ENCODE measurements at regions not wholly inside any gene's neighbourhood (a gene's known extent, or its start where the extent isn't known, plus 50 kb on each side); places are given as distances from the start of the nearest gene placed in this dataset.
"Not testable (repeated sequence)": the region's sequence is repeated elsewhere in the genome, so short reads cannot be mapped to it uniquely, and the experiment has no call there.

DNA sequence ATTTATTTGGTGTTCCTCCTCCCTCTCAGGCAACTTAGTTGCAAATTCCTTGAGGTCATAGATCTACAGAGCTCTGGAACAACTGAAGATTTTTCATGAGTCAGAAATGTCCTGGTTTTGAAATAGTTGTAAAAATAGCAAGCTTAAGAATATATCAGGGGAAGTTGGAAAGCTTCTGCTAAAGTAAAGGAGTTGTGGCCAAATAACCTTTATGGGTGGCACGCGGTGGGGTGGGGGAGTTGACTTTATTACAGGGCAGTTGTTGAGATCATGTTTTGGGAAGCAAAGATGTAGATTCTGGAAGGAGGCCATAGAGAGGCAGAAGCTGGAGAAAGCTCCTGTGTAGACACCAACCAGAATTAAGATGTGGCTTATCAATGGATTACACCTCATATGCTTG, 326.0 kb upstream of the MTPN start:
- DNase-seq = no peak

DNA sequence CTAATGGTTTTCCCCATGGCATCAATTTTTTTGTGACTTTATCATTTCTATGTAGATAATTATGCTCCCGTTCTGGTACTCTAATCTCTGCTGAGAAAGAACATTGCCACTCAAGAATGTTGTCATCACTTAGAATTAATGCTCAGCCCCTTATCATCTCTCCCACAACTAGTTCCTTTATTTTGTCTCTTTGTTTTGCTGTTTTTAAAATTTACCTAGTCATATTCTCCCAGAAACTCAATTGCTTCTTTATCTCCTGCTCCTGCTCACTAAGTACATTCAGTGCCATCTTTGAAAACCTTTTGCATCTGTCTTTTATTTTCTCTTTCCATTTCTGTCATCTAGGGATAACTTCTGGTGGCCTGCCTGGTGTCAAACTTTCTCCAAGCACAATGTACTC, 324.9 kb upstream of the MTPN start:
- DNase-seq = no peak

DNA sequence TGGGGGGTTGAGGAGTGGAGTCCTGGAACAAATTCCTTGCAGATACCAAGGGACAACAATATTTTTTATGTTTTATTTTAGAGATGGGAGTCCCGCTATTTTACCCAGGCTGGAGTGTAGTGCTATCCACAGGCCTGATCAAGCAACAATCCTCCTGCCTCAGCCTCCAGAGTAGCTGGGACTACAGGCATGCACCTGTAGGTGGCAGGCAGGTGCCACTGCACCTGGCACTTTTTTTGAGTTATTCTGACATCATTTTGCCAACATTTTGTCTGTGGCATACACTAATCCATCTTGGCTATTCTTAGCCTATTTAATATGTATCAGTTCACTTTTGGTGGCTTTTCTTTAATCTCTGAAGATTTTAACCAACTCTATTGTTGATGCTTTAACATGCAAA, 317.8 kb upstream of the MTPN start:
- no peak for DNase-seq

DNA sequence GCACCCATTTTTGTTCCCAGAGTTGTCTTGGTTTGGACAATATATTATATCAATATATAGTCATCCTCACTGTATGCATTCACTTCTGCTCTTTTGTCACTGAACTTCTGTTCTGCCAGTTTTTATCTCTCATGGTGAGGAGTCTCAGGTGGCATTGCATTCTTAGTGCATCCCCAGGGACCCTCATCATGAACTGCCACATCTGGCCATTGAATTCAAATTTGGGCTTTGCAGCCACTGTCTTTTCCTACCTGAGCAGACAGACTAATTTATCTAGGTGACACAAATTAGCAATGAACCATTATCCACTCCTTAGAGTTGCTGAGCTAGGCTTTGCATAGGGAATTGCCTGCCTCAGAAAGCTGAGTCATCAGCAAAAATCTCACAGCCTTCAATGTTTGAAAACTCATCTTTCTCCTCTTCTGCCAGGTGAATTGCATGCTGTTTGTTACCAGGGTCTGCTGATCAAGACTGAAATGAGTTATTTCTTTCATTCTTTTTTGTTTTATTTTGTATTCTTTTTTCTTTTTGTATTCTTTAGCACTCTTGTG, 316.8 kb upstream of the MTPN start:
- no peak for DNase-seq

DNA sequence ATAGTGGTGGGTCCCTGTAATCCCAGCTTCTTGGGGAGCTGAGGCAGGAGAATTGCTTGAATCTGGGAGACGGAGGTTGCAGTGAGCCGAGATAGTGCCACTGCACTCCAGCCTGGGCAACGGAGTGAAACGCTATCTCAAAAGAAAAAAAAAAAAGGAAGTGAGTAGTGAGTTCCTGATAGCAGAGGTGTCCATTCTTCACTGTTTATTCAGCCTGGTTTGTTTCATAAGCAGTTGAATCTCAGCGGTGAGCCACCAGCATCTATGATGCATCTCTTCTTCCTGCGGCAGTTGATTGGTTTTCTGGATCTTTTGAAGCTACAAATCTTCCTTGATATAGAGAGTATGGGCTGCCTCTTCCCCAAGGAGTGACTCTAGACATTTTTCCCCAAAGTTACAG, 316.1 kb upstream of the MTPN start:
- no peak for DNase-seq

GRCh38 chr7:136292365-136292764, 315.2 kb upstream of the MTPN start:
- DNase-seq = no peak

GRCh38 chr7:136290351-136290750, 313.2 kb upstream of the MTPN start:
- no peak for DNase-seq

DNA sequence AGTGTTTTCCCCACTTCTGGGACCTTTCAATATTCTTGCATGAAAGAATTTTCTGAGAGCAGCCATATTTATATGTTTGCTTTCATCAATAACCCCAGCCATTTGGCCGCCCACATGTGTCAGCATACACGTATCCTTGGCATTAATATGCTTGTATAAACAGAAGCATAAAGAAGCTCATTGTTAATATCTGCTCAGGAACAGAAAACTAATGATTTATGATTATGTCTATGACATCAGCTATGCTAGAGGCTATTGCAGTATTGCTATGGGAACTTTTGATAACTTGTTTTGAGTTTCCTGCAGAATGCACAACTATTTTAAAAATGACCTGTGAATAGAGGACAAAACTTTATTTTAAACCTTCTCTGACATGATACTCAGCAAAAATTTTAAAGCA, 300.9 kb upstream of the MTPN start:
- no peak for DNase-seq

DNA sequence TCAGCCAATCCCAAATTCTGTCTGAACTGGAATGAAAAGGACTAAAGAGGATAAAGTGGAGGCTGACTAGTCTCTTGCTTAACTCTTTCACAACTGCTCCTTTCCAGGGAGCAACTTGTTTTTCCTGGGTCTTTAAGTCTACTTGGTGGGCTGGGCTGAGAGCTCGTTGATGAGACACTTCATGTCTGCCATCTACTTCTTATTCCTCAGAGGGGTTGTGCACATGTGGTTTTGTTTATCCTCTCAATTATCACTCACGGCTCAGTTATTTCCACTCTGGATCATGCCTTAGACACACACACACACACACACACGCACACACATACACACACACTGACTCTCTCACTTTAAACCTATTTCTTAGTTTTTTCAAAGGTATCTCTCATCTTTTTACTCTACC, 298.6 kb upstream of the MTPN start:
- DNase-seq = no peak

- DNase-seq = no peak
These were observed 297.6 kb upstream of the MTPN start for GRCh38 chr7:136274636-136275345.

- no peak for DNase-seq
These were observed 295.8 kb upstream of the MTPN start for GRCh38 chr7:136272934-136273333.

GRCh38 chr7:136267822-136268221, 290.7 kb upstream of the MTPN start:
- no peak for DNase-seq

DNA sequence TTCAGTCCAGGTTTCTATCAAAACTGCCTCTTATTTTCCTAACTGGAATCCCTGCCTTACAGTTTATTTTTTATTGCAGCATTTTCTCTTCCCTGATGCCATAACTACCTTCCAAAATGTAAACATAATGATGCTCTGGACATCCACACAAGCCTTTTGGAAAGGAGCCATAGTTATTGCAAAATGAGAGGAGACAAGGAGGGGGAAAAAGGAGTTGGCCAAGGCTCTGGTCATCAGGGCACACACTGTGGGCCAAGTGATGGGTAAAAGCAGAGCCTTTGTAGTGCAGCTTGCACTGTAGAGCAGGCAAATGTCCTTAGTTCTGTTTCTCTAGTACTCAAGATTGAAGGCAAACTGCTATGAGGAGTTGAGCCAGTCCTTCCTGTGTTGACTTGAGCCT, 289.3 kb upstream of the MTPN start:
- no peak for DNase-seq

GRCh38 chr7:136264304-136264703, 287.1 kb upstream of the MTPN start:
- DNase-seq = not testable (repeated sequence)

DNA sequence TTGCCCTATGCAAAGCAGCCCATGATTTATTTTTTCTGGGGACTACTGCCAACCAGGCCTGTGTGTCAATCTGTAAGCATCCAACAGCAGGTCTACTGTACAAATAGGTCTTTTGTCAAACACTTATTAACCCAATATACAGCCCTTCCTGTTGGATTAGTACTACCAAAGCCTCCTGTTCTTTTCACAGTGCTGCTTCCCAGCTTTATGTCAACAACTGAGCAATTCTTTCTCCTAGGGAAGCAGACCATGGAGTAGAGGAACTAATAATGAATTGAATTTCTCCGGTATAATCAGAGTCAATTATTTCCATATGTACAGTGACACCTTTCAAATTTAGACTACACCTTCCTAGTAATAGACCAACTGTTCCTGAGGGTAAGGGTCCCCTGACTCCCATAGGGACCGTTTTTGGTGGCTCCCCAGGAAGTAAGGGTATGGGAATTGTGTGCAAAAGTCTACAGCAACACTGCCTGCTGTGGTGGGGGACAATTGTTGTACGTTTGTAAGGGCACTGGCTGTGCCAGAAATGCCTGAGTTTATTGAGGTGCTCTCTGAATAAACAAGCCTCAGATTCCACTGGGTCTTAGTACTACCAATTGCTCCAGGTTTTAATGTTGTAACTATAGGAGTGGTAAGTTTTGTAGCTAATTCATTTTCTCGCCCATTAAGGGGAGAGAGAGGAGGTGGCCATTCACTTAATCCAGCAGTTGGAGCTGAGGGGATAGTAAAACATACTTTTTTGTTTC, 286.1 kb upstream of the MTPN start:
- not testable (repeated sequence) for DNase-seq

DNA sequence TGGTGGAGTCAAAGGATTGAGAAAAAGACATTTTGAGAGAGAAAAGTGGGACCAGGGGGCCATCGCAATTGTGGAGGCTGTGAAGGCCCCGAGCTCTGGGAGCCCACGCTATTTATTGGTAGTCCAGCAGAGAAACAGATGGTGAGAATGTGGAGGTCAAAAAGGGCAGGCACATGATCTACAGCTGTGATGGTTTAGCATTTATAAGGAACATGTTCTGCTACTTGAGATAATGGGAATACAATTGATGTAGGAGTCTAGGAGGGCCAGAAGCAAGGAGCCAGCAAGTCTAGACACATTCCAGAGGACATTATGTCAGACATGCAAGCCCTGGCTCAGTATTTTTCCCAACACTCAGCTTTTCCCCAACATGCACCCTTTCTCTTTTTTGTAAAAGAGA, 283.4 kb upstream of the MTPN start:
- not testable (repeated sequence) for DNase-seq

DNA sequence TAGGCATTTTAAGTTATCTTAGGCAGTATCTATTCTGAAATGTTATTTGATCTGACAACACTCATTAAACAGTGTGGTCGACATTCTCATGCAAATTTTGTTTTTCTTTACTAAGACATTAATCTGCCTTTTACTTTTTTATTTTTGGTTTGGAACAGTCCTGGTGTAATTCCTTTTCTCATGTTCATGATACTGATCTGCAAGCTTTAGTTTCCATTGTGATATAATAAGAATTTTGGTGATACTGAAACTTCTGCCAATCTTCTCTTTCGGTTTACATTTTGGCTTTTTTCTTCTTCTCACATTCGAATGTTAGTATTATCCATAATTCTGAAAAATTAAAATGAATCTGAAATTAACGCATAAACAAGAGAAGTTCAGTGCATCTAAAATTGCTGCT, 281.9 kb upstream of the MTPN start:
- DNase-seq = no peak

DNA sequence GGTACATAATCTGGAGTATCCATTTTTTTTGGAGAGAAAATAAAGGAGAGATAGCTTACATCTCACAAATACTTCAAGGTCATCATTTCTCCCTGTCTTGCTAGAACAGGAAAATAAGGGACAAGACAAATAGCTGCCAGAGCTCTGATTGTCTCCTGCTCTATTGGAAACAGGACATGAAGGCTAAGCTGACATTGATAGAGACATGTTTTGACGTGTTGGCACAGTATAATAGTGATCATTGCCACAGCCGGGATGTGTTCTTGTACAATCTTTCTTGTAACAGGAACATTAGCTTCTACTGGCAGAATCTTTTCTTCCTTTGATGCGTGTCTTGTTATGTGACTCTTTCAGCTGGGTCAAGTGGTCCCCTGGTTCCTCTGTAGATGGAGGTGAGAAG, 279.3 kb upstream of the MTPN start:
- DNase-seq = no peak

DNA sequence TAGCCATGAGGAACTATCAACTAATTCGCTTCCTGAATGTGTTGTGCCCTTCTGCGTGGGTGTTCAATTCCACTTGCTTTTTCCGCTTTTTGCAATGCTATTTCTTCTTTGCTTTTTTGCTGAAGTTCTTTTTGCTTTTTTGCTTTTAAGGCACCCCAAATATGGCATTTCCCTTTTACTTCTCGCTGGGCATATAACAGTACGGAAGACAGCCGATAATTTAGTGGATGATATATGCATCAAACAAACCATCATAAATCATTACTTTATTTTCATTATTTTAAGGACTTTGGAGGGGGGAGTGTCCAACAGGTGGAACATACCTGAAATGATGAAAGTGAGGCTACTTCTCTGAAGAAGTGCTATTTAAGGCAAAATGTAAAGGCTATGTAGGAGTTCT, 277.0 kb upstream of the MTPN start:
- no peak for DNase-seq

- no peak for DNase-seq
These were observed 274.7 kb upstream of the MTPN start for GRCh38 chr7:136251826-136252225.

- DNase-seq = no peak
These were observed 270.1 kb upstream of the MTPN start for GRCh38 chr7:136247211-136247610.

DNA sequence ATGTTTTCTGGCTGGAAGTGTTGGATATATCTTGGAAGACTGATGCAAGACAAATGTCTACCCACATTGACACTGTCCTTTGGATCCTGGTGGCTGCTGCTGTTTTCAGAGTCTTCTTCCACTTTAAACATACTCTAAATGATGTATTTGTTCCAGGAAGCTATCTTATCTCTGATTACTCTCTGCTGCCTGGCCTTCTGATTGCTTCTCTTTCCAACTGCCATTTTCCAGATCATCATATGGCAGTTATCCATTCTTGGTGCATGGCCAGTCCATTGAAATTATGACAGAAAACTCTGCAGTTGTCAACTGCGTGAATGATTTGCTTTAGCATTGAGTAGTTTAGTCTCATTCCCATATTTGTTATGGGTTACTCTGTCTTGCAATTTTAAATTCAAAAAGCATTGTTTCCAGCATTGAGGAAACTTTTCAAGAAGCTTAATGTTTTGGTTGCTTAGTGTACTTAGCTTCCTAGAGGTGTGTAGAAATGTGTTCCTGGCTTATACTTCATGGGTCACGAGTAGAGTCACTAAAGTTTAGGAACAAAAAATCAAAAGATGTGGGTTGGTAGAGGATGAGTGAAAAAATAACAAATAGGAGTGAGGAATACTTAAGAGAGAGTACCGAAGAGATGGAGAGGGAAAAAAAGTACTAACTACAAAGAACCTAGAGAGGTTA, 268.3 kb upstream of the MTPN start:
- DNase-seq = no peak

DNA sequence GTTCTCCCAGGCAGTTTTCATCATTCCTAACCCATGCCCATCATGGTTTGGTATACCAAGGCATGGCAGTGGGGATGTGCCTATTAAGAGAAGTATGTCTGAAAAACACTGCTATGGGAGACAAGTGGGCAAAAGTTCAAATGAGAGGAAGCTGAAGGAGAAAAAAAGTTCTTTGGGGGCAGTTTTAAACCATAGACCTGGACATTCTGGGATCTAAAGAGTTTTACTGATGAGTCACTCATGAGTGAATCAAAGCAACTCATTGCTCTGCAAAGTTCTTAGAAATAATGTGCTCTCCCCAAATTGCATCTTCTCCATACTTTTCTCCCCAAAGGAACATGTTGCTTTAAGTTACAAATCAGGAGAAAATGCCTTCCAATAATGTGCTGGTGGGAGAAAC, 256.9 kb upstream of the MTPN start:
- no peak for DNase-seq

GRCh38 chr7:136230210-136230609, 253.1 kb upstream of the MTPN start:
- DNase-seq = no peak
